Neural progenitor cell (in vitro differentiated cells): ENCODE measurements at regions not wholly inside any gene's neighbourhood (a gene's known extent, or its start where the extent isn't known, plus 50 kb on each side); places are given as distances from the start of the nearest gene placed in this dataset.

Experiments used
- DNase-seq: peaks from one replicate; pipeline ENCODE4 v3.0.0-alpha.2; 2016; ENCODE audit warnings: low spot score
- H2AFZ ChIP-seq: fragments of 200-600 bp; sonication (generic); replicated peaks from 2 replicates; pipeline ENCODE4 v1.6.1; 2016; ENCODE audit warnings: antibody characterized with exemption
- H3F3A ChIP-seq: fragments of 200-600 bp; sonication (generic); 2 replicates; pipeline ENCODE4 v1.6.1; 2016; ENCODE audit warnings: antibody characterized with exemption, low read depth
- H3K27ac ChIP-seq: fragments of 200-600 bp; sonication (generic); 2 replicates; pipeline ENCODE4 v1.5.1; 2016; ENCODE audit warnings: mild to moderate bottlenecking
- H3K27me3 ChIP-seq: fragments of 200-600 bp; sonication (generic); 2 replicates; pipeline ENCODE4 v1.6.1; 2016; ENCODE audit warnings: mild to moderate bottlenecking, moderate library complexity
- H3K36me3 ChIP-seq: fragments of 200-600 bp; sonication (generic); 2 replicates; pipeline ENCODE4 v1.5.1; 2016
- H3K4me1 ChIP-seq: fragments of 200-600 bp; sonication (generic); 2 replicates; pipeline ENCODE4 v1.6.1; 2016; ENCODE audit warnings: mixed run types
- H3K4me2 ChIP-seq: fragments of 200-600 bp; sonication (generic); 2 replicates; pipeline ENCODE4 v1.6.1; 2016
- H3K4me3 ChIP-seq: fragments of 200-600 bp; sonication (generic); 2 replicates; pipeline ENCODE4 v1.5.1; 2016
- H3K79me2 ChIP-seq: fragments of 200-600 bp; sonication (generic); 2 replicates; pipeline ENCODE4 v1.6.1; 2016; ENCODE audit warnings: low read depth
- H3K9ac ChIP-seq: fragments of 200-600 bp; sonication (generic); 2 replicates; pipeline ENCODE4 v1.6.1; 2016
- H3K9me3 ChIP-seq: fragments of 200-600 bp; sonication (generic); 2 replicates; pipeline ENCODE4 v1.5.1; 2016; ENCODE audit warnings: low read depth
- H4K20me1 ChIP-seq: fragments of 200-600 bp; sonication (generic); 2 replicates; pipeline ENCODE4 v1.6.1; 2016; ENCODE audit warnings: low read depth
- H3K27ac Mint-ChIP-seq: 3 replicates; pipeline ENCODE4 v1.8.0; 2021; ENCODE audit warnings: mixed read lengths
- H3K27me3 Mint-ChIP-seq: 2 replicates; pipeline ENCODE4 v1.8.0; 2022; ENCODE audit warnings: low read depth, mild to moderate bottlenecking, inconsistent platforms, moderate library complexity, mixed read lengths; ENCODE audit not compliant: insufficient read depth
- H3K36me3 Mint-ChIP-seq: 3 replicates; pipeline ENCODE4 v1.8.0; 2021; ENCODE audit warnings: mixed read lengths
- H3K4me1 Mint-ChIP-seq: 3 replicates; pipeline ENCODE4 v1.8.0; 2021; ENCODE audit warnings: mixed read lengths
- H3K4me3 Mint-ChIP-seq: 3 replicates; pipeline ENCODE4 v1.8.0; 2021; ENCODE audit warnings: mild to moderate bottlenecking, moderate library complexity, mixed read lengths
- H3K9me3 Mint-ChIP-seq: 3 replicates; pipeline ENCODE4 v1.8.0; 2020; ENCODE audit warnings: mixed read lengths
- CTCF ChIP-seq: fragments of 200-600 bp; sonication (generic); IDR thresholded peaks from 2 replicates; pipeline ENCODE4 v1.5.1; 2017; ENCODE audit warnings: antibody characterized with exemption, mild to moderate bottlenecking
- EZH2 ChIP-seq: fragments of 200-600 bp; sonication (generic); IDR thresholded peaks from 2 replicates; pipeline ENCODE4 v1.6.1; 2017; ENCODE audit warnings: antibody characterized with exemption, mild to moderate bottlenecking, moderate library complexity
- EZH2phosphoT487 ChIP-seq: fragments of 200-600 bp; sonication (generic); IDR thresholded peaks from 2 replicates; pipeline ENCODE4 v1.6.1; 2017; ENCODE audit warnings: antibody characterized with exemption

GRCh38 chr7:119761776-119762175, 511.2 kb upstream of the KCND2 start:
- Histone ChIP-seq H3K27ac (no peak overlapping the region), H3K4me1 (no peaks in the 10 kb centered on the region), H3K9ac (no peak overlapping the region), H2AFZ (no peak overlapping the region), H3K27me3 (no peaks in the 10 kb centered on the region), H3K4me2 (no peak overlapping the region), H3K9me3 (no peaks in the 10 kb centered on the region), H3F3A (no peaks in the 10 kb centered on the region), H4K20me1 (no peaks in the 10 kb centered on the region), H3K79me2 (no peaks in the 10 kb centered on the region), H3K4me3 (no peak overlapping the region), H3K36me3 (no peaks in the 10 kb centered on the region)
- H3K27ac Mint-ChIP-seq: no peak overlapping the region
- no peak for TF ChIP-seq EZH2phosphoT487
- no peaks in the 10 kb centered on the region for H3K9me3 Mint-ChIP-seq
- no peak overlapping the region for H3K4me3 Mint-ChIP-seq
- H3K36me3 Mint-ChIP-seq: no peaks in the 10 kb centered on the region
- H3K4me1 Mint-ChIP-seq: no peaks in the 10 kb centered on the region
- no peak for DNase-seq
- H3K27me3 Mint-ChIP-seq: no peaks in the 10 kb centered on the region

- Mint-ChIP-seq H3K9me3 (no peaks in the 10 kb centered on the region), H3K36me3 (no peaks in the 10 kb centered on the region), H3K27ac (no peak overlapping the region), H3K27me3 (no peaks in the 10 kb centered on the region), H3K4me1 (no peaks in the 10 kb centered on the region), H3K4me3 (no peak overlapping the region)
- no peaks in the 10 kb centered on the region for H3F3A ChIP-seq
- H3K9me3 ChIP-seq: no peaks in the 10 kb centered on the region
- H4K20me1 ChIP-seq: no peaks in the 10 kb centered on the region
- no peak overlapping the region for H3K4me2 ChIP-seq
- no peaks in the 10 kb centered on the region for H3K4me1 ChIP-seq
- no peak overlapping the region for H3K9ac ChIP-seq
- TF ChIP-seq EZH2: no peak
- TF ChIP-seq CTCF: no peak
- no peak for TF ChIP-seq EZH2phosphoT487
- no peaks in the 10 kb centered on the region for H3K36me3 ChIP-seq
- no peak overlapping the region for H3K27ac ChIP-seq
- no peak overlapping the region for H3K4me3 ChIP-seq
- H3K27me3 ChIP-seq: no peaks in the 10 kb centered on the region
- no peak for DNase-seq
- no peaks in the 10 kb centered on the region for H3K79me2 ChIP-seq
- H2AFZ ChIP-seq: no peak overlapping the region
These were observed 490.7 kb upstream of the KCND2 start for GRCh38 chr7:119782286-119782685.

GRCh38 chr7:119783799-119784198, 489.2 kb upstream of the KCND2 start:
- H3F3A ChIP-seq: no peaks in the 10 kb centered on the region
- H3K9me3 ChIP-seq: no peaks in the 10 kb centered on the region
- no peak overlapping the region for H3K27ac ChIP-seq
- no peak overlapping the region for H3K4me2 ChIP-seq
- H3K4me3 ChIP-seq: no peak overlapping the region
- no peak overlapping the region for H2AFZ ChIP-seq
- no peaks in the 10 kb centered on the region for H3K4me1 ChIP-seq
- H3K79me2 ChIP-seq: no peaks in the 10 kb centered on the region
- Mint-ChIP-seq H3K9me3 (no peaks in the 10 kb centered on the region), H3K27ac (no peak overlapping the region), H3K4me3 (no peak overlapping the region), H3K36me3 (no peaks in the 10 kb centered on the region), H3K27me3 (no peaks in the 10 kb centered on the region), H3K4me1 (no peaks in the 10 kb centered on the region)
- no peaks in the 10 kb centered on the region for H3K36me3 ChIP-seq
- H4K20me1 ChIP-seq: no peaks in the 10 kb centered on the region
- DNase-seq: no peak
- no peak for TF ChIP-seq CTCF
- TF ChIP-seq EZH2: no peak
- TF ChIP-seq EZH2phosphoT487: no peak
- H3K27me3 ChIP-seq: no peaks in the 10 kb centered on the region
- no peak overlapping the region for H3K9ac ChIP-seq

GRCh38 chr7:119802147-119802546, 470.8 kb upstream of the KCND2 start:
- DNase-seq: no peak
- Mint-ChIP-seq H3K27ac (no peak overlapping the region), H3K4me1 (no peaks in the 10 kb centered on the region), H3K36me3 (no peaks in the 10 kb centered on the region), H3K27me3 (no peaks in the 10 kb centered on the region), H3K9me3 (no peaks in the 10 kb centered on the region), H3K4me3 (no peak overlapping the region)
- Histone ChIP-seq H3K27ac (no peak overlapping the region), H3K4me2 (no peak overlapping the region), H3K9me3 (no peaks in the 10 kb centered on the region), H3K9ac (no peak overlapping the region), H3F3A (no peaks in the 10 kb centered on the region), H3K4me3 (no peak overlapping the region), H3K27me3 (no peaks in the 10 kb centered on the region), H4K20me1 (no peaks in the 10 kb centered on the region), H3K79me2 (no peaks in the 10 kb centered on the region), H3K4me1 (no peaks in the 10 kb centered on the region), H3K36me3 (no peaks in the 10 kb centered on the region), H2AFZ (no peak overlapping the region)
- TF ChIP-seq CTCF (no peak), EZH2phosphoT487 (no peak), EZH2 (no peak)
